ENCODE measurements at regions not wholly inside any gene's neighbourhood (a gene's known extent, or its start where the extent isn't known, plus 50 kb on each side); places are given as distances from the start of the nearest gene placed in this dataset.

GRCh38 chr5:7261049-7261448, 134.9 kb upstream of the ADCY2 start:
- Histone ChIP-seq H2BK5ac (ENCODE audit: low read depth, low read length, poor library complexity, severe bottlenecking) (no peak overlapping the region), H3K4ac (ENCODE audit: low read depth, low read length) (no peak overlapping the region), H3K4me2 (ENCODE audit: low read depth, low read length) (no peak overlapping the region), H3K4me3 (ENCODE audit: insufficient read depth, low read depth, low read length) (no peak overlapping the region), H3K9me1 (ENCODE audit: insufficient read depth, low read length) (no peaks in the 10 kb centered on the region), H3K79me1 (ENCODE audit: low read depth in 1 of 2, low read length in 2 of 2) (no peaks in the 10 kb centered on the region), H2AFZ (replicated peaks; ENCODE audit: low read length, poor library complexity) (no peak overlapping the region), H3K4me1 (ENCODE audit: control insufficient read depth, insufficient read depth, low read length) (no peaks in the 10 kb centered on the region), H3K23ac (ENCODE audit: low read depth, low read length) (no peak overlapping the region), H3K9me3 (ENCODE audit: control insufficient read depth, insufficient read depth, low read length) (peaks cover 5% of the 10 kb centered on the region), H4K20me1 (ENCODE audit: insufficient read depth, low read length) (no peaks in the 10 kb centered on the region), H2BK120ac (ENCODE audit: low read depth, low read length) (no peak overlapping the region), H2AK9ac (replicated peaks; ENCODE audit: low read depth, low read length, poor library complexity) (no peak overlapping the region), H2BK15ac (ENCODE audit: low read depth, low read length) (no peak overlapping the region), H4K5ac (ENCODE audit: low read depth, low read length) (no peak overlapping the region), H3K56ac (ENCODE audit: extremely low read depth, insufficient read depth, low read length) (no peak overlapping the region), H3K36me3 (ENCODE audit: control insufficient read depth, insufficient read depth, low read length) (no peaks in the 10 kb centered on the region), H3K27ac (ENCODE audit: insufficient read depth, low read length) (no peak overlapping the region), H2BK20ac (ENCODE audit: low read depth, low read length) (no peak overlapping the region), H3K27me3 (ENCODE audit: control insufficient read depth, insufficient read depth, low read length) (no peaks in the 10 kb centered on the region), H4K8ac (ENCODE audit: low read depth in 2 of 2, low read length in 2 of 2) (no peak overlapping the region), H4K91ac (ENCODE audit: insufficient read depth, low read depth, low read length) (no peak overlapping the region), H3K18ac (ENCODE audit: low read depth, low read length) (no peak overlapping the region), H3K14ac (replicated peaks; ENCODE audit: low read depth, low read length) (no peak overlapping the region), H2AK5ac (ENCODE audit: low read depth, low read length) (no peak overlapping the region), H3K9ac (ENCODE audit: low read depth, low read length) (no peak overlapping the region)
- DNase-seq (no peak), ATAC-seq (ENCODE audit: low read depth) (no peak)
- TF ChIP-seq RCOR1 (IDR thresholded peaks at IDR 0.05; ENCODE audit: insufficient replicate concordance, low read length): no peak
- no peak for TF ChIP-seq NFE2L2 (IDR thresholded peaks at IDR 0.05; ENCODE audit: low read depth, low read length)
- no peak for TF ChIP-seq USF2 (IDR thresholded peaks at IDR 0.05; ENCODE audit: low read depth, low read length)
- no peak for TF ChIP-seq POLR2A (IDR thresholded peaks at IDR 0.05; ENCODE audit: low read depth, low read length)
- no peak for TF ChIP-seq MXI1 (IDR thresholded peaks at IDR 0.05; ENCODE audit: borderline replicate concordance, low read depth, low read length)
- no peak for TF ChIP-seq CTCF (conservative IDR thresholded peaks at IDR 0.05; ENCODE audit: low read depth, low read length)
- TF ChIP-seq RAD21 (IDR thresholded peaks at IDR 0.05; ENCODE audit: low read length): no peak
- no peak for TF ChIP-seq MAZ (IDR thresholded peaks at IDR 0.05; ENCODE audit: borderline replicate concordance, low read depth, low read length)
- no peak for TF ChIP-seq CHD1 (IDR thresholded peaks at IDR 0.05; ENCODE audit: low read depth, low read length)
- ChIA-PET CTCF (no interaction called here), POLR2A (ENCODE audit: unreplicated experiment) (no interaction called here)
- no CpG with 5 or more reads among the region's 6 CpGs for WGBS, 2 experiments (ENCODE audit: extremely low coverage in 2 of 2, insufficient read length in 1 of 2)
- intact Hi-C loops (cut with micrococcal nuclease): no loop called here
- BruUV-seq (replicated peaks): no TSS peak
- in situ Hi-C loops (cut with MboI; ENCODE audit: low sequenced_read_pairs): no loop called here
- dilution Hi-C loops (cut with HindIII; ENCODE audit: low sequenced_read_pairs, unreplicated experiment): no loop called here

Measured in IMR-90 (cell line).